ENCODE measurements at regions not wholly inside any gene's neighbourhood (a gene's known extent, or its start where the extent isn't known, plus 50 kb on each side); places are given as distances from the start of the nearest gene placed in this dataset.

DNA sequence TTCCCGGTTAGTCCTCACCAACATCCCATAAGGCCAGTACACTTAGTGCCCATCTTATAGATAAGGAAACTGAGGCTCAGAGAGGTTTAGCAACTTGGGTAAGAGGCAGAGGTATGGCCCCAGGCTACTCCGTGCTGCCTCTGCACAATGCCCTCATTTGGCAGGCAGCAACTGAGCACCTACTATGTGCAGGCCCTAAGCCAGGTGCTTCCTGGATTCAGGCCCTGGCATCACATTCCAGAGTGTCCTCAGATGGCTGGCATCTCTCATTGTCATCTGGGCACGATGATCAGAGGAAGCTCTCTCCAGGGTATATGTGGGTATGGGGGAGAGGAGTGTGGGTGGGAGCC lies 53.8 kb upstream of the PSD2 start:
- 62 to 87% (median 81%) methylated on average over 3 of the region's 3 CpGs for WGBS, 5 donors
- intact Hi-C loops (cut with DNase I; ENCODE audit: low total_unique reads): no loop called here
- Histone ChIP-seq H3K27ac (no peak overlapping the region), H3K36me3 (no peaks in the 10 kb centered on the region), H3K9me3 (no peaks in the 10 kb centered on the region), H3K4me3 (no peak overlapping the region), H3K27me3 (replicated peaks in 1 of 7) (peaks cover 0 to 19% (median 6%) of the 10 kb centered on the region in 7 donors), H3K4me1 (peaks cover 4 to 43% (median 26%) of the 10 kb centered on the region in 6 donors)
- DNase-seq: no peak
- TF ChIP-seq, protein P1, sequence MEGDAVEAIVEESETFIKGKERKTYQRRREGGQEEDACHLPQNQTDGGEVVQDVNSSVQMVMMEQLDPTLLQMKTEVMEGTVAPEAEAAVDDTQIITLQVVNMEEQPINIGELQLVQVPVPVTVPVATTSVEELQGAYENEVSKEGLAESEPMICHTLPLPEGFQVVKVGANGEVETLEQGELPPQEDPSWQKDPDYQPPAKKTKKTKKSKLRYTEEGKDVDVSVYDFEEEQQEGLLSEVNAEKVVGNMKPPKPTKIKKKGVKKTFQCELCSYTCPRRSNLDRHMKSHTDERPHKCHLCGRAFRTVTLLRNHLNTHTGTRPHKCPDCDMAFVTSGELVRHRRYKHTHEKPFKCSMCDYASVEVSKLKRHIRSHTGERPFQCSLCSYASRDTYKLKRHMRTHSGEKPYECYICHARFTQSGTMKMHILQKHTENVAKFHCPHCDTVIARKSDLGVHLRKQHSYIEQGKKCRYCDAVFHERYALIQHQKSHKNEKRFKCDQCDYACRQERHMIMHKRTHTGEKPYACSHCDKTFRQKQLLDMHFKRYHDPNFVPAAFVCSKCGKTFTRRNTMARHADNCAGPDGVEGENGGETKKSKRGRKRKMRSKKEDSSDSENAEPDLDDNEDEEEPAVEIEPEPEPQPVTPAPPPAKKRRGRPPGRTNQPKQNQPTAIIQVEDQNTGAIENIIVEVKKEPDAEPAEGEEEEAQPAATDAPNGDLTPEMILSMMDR (IDR thresholded peaks at IDR 0.05 in 8 of 11, conservative IDR thresholded peaks at IDR 0.05 in 3 of 11): no peak
- no peak for TF ChIP-seq POLR2AphosphoS5 (IDR thresholded peaks at IDR 0.05)

DNA sequence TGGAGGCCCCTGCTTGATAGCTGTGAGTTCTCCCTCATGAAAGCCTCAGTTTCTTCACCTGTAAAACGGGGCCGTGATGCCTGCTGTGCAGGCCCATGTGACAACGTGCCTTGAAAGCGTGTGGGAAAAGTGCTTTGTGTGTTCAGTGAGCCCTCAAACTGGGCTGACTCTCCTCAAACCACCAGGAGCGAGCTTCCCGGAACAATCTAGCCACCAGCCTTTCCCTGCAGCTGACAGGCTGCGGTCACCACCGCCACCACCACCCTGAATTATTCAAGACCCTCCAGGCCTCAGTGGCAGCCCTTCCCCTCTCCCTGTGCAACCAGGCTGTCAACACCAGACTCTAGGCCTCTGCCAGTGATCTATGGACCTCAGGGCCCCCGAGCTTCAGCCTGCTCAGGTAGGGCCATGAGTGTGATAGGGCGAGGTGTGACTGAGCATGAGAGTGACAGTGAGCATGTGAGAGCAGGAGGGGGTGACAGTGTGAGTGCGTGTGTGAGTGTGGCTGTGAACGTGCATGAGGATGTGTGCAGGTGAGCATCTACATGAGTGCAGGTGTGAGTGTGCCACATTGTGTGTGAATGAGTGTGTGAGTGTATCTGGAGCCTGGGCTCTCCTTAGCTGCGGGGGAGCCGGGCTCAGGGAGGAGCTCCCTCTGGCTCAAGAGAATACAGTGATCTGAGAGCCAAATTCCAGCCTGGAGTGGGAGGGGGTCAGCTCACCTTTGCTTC lies 53.3 kb upstream of the PSD2 start:
- no peaks in the 10 kb centered on the region for H3K36me3 ChIP-seq
- WGBS, 5 donors: 91 to 93% (median 91%) methylated on average over 13 to 14 of the region's 14 CpGs
- intact Hi-C loops (cut with DNase I; ENCODE audit: low total_unique reads): no loop called here
- no peak for DNase-seq
- peaks cover 6 to 48% (median 32%) of the 10 kb centered on the region in 6 donors for H3K4me1 ChIP-seq
- no peaks in the 10 kb centered on the region for H3K9me3 ChIP-seq
- H3K27ac ChIP-seq: no peak overlapping the region
- no peak overlapping the region for H3K4me3 ChIP-seq
- TF ChIP-seq POLR2AphosphoS5 (IDR thresholded peaks at IDR 0.05) (no peak), POLR2A (IDR thresholded peaks at IDR 0.05) (no peak)
- TF ChIP-seq, protein P1 (IDR thresholded peaks at IDR 0.05 in 8 of 11, conservative IDR thresholded peaks at IDR 0.05 in 3 of 11): no peak
- peaks cover 0 to 24% (median 10%) of the 10 kb centered on the region in 7 donors for H3K27me3 ChIP-seq (replicated peaks in 1 of 7)

DNA sequence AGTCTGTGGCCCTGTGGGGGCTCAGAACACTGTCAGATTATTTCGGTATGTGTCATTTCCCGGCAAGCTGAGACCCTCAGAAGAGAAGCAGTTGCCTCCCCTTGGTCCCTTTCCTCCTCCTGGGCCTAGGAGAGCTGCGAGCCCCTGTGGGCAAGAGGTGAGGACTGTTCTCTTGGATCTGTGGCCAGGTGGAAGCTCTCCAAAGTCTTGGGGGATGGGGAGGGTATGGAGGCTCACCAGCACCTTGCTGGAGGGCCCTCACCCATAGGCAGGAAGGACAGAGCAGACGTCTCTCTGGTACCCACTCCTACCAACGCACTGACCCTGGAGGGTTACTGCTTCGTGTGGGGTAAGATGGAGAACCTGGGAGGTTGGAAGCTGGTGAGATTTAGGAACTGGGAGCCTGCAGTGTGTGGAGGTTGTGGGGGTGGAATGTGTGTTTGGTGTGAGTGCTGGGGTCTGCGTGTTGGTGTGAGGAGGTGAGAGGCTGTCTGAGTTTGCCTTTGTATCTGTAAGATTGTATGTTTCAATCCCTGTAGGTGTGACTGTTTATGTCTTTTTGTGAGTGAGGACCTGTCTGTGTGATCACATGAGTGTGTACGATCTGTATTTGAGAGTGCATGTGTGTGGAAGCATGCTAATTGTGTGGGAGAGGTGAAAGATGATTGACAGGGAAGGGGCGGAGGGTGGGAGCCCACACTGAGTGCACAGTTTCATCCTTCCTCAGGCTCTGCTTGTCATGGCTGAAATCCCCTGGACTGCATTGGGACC lies 52.4 kb upstream of the PSD2 start:
- Histone ChIP-seq H3K27ac (no peak overlapping the region), H3K36me3 (no peaks in the 10 kb centered on the region), H3K4me3 (no peak overlapping the region), H3K4me1 (peaks cover 13 to 57% (median 40%) of the 10 kb centered on the region in 6 donors), H3K27me3 (replicated peaks in 1 of 7) (peaks cover 0 to 33% (median 18%) of the 10 kb centered on the region in 7 donors), H3K9me3 (no peaks in the 10 kb centered on the region)
- TF ChIP-seq, protein P1 (IDR thresholded peaks at IDR 0.05 in 8 of 11, conservative IDR thresholded peaks at IDR 0.05 in 3 of 11): no peak
- TF ChIP-seq POLR2AphosphoS5 (IDR thresholded peaks at IDR 0.05): no peak
- no peak for TF ChIP-seq POLR2A (IDR thresholded peaks at IDR 0.05)
- no peak for DNase-seq
- intact Hi-C loops (cut with DNase I; ENCODE audit: low total_unique reads): no loop called here
- WGBS, 5 donors: 85 to 88% (median 88%) methylated on average over 9 of the region's 9 CpGs

DNA sequence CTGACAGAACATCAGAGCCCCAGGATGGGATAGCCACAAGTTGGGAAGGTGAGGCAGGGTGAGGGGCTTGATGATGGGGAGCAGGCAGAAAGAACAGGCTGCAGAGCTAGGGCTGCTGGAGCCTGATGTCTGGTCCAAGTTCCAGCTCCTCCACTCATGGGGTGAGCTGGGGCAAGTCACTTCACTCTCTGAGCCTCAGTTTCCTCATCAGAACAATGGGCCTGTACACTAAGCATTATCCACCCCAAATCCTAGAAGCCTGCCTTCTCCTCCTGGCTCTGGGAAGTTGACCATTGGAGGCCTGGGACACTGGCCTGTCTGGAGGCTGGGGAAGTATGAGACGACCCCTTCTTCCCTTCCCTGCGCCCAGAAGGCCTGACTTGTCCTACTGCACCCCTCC lies 51.8 kb upstream of the PSD2 start:
- TF ChIP-seq POLR2AphosphoS5 (IDR thresholded peaks at IDR 0.05) (no peak), POLR2A (IDR thresholded peaks at IDR 0.05) (no peak)
- TF ChIP-seq, protein P1 (IDR thresholded peaks at IDR 0.05 in 8 of 11, conservative IDR thresholded peaks at IDR 0.05 in 3 of 11): no peak
- H3K27me3 ChIP-seq (replicated peaks in 1 of 7): peaks cover 0 to 39% (median 24%) of the 10 kb centered on the region in 7 donors
- peaks cover 17 to 63% (median 46%) of the 10 kb centered on the region in 6 donors for H3K4me1 ChIP-seq
- H3K27ac ChIP-seq: no peak overlapping the region
- DNase-seq: no peak
- intact Hi-C loops (cut with DNase I; ENCODE audit: low total_unique reads): no loop called here
- no peaks in the 10 kb centered on the region for H3K9me3 ChIP-seq
- no peaks in the 10 kb centered on the region for H3K36me3 ChIP-seq
- 74 to 100% (median 82%) methylated on average over 2 of the region's 2 CpGs for whole genome bisulfite sequencing, 5 donors
- H3K4me3 ChIP-seq: no peak overlapping the region

Measured in spleen (tissue), 11 donors.